GM21786 (cell line): ENCODE measurements at regions not wholly inside any gene's neighbourhood (a gene's known extent, or its start where the extent isn't known, plus 50 kb on each side); places are given as distances from the start of the nearest gene placed in this dataset.
A peak's percentile ranks its signal among the peaks of the same experiment; 100 is the strongest.

Source experiments
- ATAC-seq: cut with Tn5 transposase; IDR thresholded peaks from one replicate; pipeline ENCODE4 v1.9.1; 2021; ENCODE audit not compliant: unreplicated experiment

GRCh38 chr3:10583798-10584708 lies 78.7 kb upstream of the ATP2B2 start:
- ATAC-seq, result no peak

- no peak for ATAC-seq
These were observed 80.6 kb upstream of the ATP2B2 start for GRCh38 chr3:10585945-10586344.

DNA sequence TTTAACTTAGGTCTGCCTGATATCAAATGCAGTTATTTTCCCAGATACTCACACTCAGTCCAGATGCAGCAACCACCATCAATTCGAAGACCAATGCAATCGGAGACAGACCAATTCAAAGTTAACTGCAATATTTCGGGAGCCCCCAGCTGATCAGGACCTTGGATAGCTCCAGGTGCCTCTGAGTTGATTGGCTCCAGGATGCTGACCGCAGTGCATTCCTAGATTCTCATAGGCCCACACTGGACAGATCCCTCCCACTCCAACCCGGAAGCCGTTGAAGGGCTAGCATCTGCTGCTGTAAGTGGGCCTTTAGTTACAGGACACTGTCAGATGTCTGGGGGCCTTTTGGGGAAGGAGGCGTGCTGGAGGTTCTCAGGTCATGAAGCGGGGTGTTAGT lies 89.5 kb upstream of the ATP2B2 start:
- no peak for ATAC-seq

DNA sequence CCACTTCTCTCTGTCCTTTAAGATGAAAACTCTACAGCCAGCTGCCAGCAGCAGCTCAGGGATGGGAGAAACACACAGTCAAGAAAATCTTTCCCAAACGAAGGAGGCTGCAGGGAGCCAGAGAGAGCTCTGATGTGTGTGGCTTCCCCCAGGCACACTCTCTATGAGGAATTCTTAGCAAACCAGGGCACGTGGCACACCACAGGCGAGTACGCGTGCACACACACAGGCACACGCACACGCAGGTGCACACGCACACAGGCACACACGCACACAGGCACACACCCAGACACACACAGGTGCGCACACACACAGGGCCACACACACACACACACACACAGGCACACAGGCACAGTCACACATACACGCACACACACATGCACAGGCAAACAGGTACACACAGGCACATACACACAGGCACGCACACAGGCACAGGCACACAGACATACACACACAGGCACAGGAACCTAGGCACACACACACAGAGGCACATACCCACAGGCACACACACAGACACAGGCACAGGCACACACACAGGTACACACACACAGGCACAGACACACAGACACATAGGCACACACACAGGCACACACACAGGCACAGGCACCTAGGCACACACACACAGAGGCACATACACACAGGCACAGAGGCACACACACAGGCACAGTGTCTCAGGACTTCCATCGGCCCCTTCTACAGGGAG lies 91.5 kb upstream of the ATP2B2 start:
- ATAC-seq, result no peak

GRCh38 chr3:10597733-10598132 lies 92.3 kb upstream of the ATP2B2 start:
- ATAC-seq, result no peak

GRCh38 chr3:10599017-10599416 lies 93.6 kb upstream of the ATP2B2 start:
- no peak for ATAC-seq

DNA sequence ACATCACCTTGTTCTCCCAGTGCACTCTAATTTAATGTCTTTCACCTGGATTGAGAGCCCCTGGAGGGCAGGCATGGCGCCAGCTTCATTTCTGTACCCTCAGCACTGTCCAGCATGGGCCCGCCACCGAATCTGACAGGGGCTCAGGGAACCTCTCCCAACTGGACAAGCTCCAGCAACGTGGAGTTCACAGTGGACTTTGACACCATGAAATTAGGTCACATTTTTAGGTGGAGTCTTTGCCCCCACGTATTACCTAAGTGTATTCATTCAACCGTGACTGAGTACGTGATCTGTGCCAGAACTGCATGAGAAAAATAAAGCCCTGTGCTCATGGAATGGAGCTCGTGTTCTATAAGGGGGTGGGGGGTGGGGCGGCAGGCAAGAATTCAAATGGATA lies 94.1 kb upstream of the ATP2B2 start:
- ATAC-seq, result no peak

GRCh38 chr3:10600296-10600714 lies 94.9 kb upstream of the ATP2B2 start:
- no peak for ATAC-seq

GRCh38 chr3:10600726-10601125 lies 95.3 kb upstream of the ATP2B2 start:
- no peak for ATAC-seq

- ATAC-seq, result no peak
These were observed 95.9 kb upstream of the ATP2B2 start for GRCh38 chr3:10601151-10601856.

DNA sequence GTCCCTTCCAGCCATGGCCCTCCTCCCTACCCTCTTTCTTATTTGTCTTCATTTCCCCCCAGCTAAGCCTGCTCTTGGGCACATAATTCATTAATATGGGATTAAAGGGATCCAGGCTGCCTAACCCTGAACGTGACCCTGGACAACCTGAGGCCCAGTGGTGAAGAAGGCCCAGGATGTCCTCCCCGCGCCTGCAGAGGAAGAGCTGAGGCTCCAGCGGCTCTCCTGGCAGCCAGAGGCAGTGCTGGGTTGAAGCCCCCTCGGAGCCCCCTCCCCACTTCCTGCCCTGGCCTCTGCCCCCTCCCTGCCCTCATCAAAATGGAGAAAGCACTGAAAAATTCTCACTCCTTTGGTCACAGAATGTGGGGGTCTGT lies 96.5 kb upstream of the ATP2B2 start:
- ATAC-seq, result no peak

DNA sequence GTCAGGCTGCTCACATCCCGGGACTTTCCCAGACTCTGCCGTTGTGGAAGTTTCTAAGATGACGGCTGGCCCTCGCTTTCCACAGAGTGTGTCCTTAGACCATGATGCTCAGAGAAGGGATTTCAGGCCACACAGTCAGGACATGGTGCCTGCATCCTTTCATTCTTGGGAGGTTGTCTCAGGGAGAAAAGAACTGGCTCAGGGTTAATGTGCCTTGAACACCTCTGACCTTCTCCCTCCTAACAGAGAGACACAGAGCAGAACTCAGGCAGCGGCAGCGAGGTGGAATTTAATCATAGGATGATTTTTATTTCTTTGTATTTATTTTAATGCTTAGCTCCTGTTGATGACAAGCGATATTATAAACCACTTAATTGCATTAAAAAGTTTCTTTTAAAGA lies 96.9 kb upstream of the ATP2B2 start:
- no peak for ATAC-seq

GRCh38 chr3:10602769-10603768 lies 97.7 kb upstream of the ATP2B2 start:
- peak; percentile 42 for ATAC-seq

GRCh38 chr3:10609134-10609533 lies 103.7 kb upstream of the ATP2B2 start:
- ATAC-seq, result no peak

DNA sequence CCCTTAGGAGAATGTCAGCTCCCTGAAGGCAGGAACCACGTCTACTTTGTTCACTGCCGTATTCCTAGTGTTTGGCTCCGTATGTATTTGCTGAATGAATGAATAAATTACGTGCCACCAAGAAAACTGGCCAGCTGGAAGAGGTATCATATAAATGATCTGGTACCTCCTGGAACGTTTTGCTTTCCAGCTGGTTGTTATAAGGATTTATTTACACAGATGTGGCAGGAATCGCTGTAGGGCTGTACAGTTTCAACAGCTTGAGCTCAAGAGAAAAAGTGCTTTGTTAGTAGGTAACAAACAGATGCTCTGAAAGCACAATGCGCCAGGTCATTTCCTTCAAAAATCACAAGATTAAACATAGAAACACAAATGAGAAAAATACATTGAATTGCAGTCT lies 108.8 kb upstream of the ATP2B2 start:
- no peak for ATAC-seq

DNA sequence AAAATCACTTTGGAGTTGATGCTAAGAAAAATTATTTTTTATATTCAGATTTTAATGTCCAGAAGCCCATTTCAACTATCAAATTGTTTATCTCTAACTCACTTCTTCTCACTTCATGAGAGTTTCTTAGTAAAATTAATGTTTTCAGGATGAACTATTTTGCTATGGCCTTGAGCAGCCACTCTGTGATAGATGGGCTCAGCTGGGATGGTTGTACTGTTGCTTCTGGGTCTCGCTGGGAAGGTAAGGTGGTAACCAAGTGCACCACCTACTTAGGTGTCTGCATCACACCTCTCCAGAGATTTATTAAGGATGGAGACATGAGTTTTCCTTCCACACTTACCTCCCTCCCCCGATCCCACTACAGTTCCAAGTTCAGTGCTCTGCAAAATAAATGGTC lies 110.3 kb upstream of the ATP2B2 start:
- ATAC-seq, result no peak

GRCh38 chr3:10616321-10616720 lies 110.9 kb upstream of the ATP2B2 start:
- no peak for ATAC-seq

GRCh38 chr3:10619989-10620832 lies 114.8 kb upstream of the ATP2B2 start:
- no peak for ATAC-seq

- ATAC-seq, result no peak
These were observed 115.4 kb upstream of the ATP2B2 start for GRCh38 chr3:10620833-10621082.
